ENCODE measurements at regions not wholly inside any gene's neighbourhood (a gene's known extent, or its start where the extent isn't known, plus 50 kb on each side); places are given as distances from the start of the nearest gene placed in this dataset.

DNA sequence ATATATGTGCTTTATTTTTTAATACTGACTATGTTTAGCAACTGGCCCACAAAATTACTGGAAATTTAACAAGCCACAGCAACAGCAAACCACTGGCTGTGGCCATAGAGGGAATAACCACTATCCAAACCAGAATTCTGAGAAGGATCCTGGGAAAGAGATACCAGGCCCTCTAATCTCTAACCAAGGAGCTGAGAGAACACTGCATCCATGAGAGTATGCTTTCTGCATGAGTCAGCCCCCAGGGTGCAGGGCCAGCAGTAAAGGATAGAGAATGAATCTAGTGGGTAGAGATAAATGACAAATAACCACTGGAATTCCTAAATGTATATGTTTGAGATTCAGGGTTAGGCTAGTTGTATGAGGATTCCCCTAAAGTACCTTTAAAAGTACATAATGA is 221.8 kb downstream of the KIT start:
- Histone ChIP-seq H3K36me3 (ENCODE audit: control insufficient read depth, insufficient read depth, low read length) (no peaks in the 10 kb centered on the region), H3K4me3 (ENCODE audit: low read depth, low read length) (no peak overlapping the region), H3K4me1 (no peaks in the 10 kb centered on the region), H3K9me3 (no peaks in the 10 kb centered on the region), H3K27me3 (replicated peaks; ENCODE audit: control insufficient read depth, insufficient read depth, low read length) (no peaks in the 10 kb centered on the region)
- TF ChIP-seq, protein P1, sequence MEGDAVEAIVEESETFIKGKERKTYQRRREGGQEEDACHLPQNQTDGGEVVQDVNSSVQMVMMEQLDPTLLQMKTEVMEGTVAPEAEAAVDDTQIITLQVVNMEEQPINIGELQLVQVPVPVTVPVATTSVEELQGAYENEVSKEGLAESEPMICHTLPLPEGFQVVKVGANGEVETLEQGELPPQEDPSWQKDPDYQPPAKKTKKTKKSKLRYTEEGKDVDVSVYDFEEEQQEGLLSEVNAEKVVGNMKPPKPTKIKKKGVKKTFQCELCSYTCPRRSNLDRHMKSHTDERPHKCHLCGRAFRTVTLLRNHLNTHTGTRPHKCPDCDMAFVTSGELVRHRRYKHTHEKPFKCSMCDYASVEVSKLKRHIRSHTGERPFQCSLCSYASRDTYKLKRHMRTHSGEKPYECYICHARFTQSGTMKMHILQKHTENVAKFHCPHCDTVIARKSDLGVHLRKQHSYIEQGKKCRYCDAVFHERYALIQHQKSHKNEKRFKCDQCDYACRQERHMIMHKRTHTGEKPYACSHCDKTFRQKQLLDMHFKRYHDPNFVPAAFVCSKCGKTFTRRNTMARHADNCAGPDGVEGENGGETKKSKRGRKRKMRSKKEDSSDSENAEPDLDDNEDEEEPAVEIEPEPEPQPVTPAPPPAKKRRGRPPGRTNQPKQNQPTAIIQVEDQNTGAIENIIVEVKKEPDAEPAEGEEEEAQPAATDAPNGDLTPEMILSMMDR (IDR thresholded peaks at IDR 0.05; ENCODE audit: insufficient read depth in 1 of 2, low read depth in 1 of 2, low read length in 1 of 2, severe bottlenecking in 1 of 2, unreplicated experiment in 1 of 2) = no peak
- Mint-ChIP-seq H3K27ac (ENCODE audit: unreplicated experiment) (no peak overlapping the region), H3K9me3 (ENCODE audit: unreplicated experiment) (no peaks in the 10 kb centered on the region), H3K4me3 (ENCODE audit: unreplicated experiment) (no peak overlapping the region), H3K27me3 (ENCODE audit: insufficient read depth, unreplicated experiment) (peaks cover 20% of the 10 kb centered on the region), H3K4me1 (ENCODE audit: low read depth, unreplicated experiment) (no peaks in the 10 kb centered on the region), H3K36me3 (ENCODE audit: insufficient read depth, unreplicated experiment) (no peaks in the 10 kb centered on the region)
- DNase-seq = no peak
- POLR2A ChIA-PET = no interaction called here
- CTCF ChIA-PET = no interaction called here
- BruUV-seq (replicated peaks) = no TSS peak
- intact Hi-C loops (cut with micrococcal nuclease; ENCODE audit: unreplicated experiment) = no loop called here

DNA sequence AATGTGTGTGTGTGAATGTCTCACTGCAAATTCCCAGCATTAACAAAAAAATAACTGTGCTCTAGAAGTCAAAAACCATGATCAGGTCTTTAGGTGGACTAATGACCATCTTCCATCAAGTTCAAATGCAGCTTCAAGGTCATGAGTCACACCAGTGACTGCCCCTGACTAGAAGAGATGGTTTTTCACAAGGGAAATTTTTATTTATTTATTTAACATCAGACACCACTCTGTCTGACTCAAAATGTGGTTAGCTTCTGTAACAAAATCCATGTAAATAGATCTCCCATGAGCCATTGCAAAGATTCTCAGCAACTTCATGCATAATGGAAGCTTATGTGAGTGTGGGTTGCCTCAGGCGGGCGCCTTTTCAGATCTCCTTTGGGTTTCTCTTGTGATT is 219.2 kb downstream of the KIT start:
- POLR2A ChIA-PET = no interaction called here
- CTCF ChIA-PET = no interaction called here
- no peaks in the 10 kb centered on the region for H3K36me3 Mint-ChIP-seq (ENCODE audit: insufficient read depth, unreplicated experiment)
- no peaks in the 10 kb centered on the region for H3K9me3 ChIP-seq
- H3K27ac Mint-ChIP-seq (ENCODE audit: unreplicated experiment) = no peak overlapping the region
- H3K9me3 Mint-ChIP-seq (ENCODE audit: unreplicated experiment) = no peaks in the 10 kb centered on the region
- no peaks in the 10 kb centered on the region for H3K27me3 ChIP-seq (replicated peaks; ENCODE audit: control insufficient read depth, insufficient read depth, low read length)
- H3K27me3 Mint-ChIP-seq (ENCODE audit: insufficient read depth, unreplicated experiment) = peaks cover 12% of the 10 kb centered on the region
- H3K4me1 Mint-ChIP-seq (ENCODE audit: low read depth, unreplicated experiment) = no peaks in the 10 kb centered on the region
- H3K4me3 Mint-ChIP-seq (ENCODE audit: unreplicated experiment) = no peak overlapping the region
- TF ChIP-seq, protein P1 (IDR thresholded peaks at IDR 0.05; ENCODE audit: insufficient read depth in 1 of 2, low read depth in 1 of 2, low read length in 1 of 2, severe bottlenecking in 1 of 2, unreplicated experiment in 1 of 2) = no peak
- DNase-seq = no peak
- BruUV-seq (replicated peaks) = no TSS peak
- H3K36me3 ChIP-seq (ENCODE audit: control insufficient read depth, insufficient read depth, low read length) = no peaks in the 10 kb centered on the region
- intact Hi-C loops (cut with micrococcal nuclease; ENCODE audit: unreplicated experiment) = no loop called here
- no peak overlapping the region for H3K4me3 ChIP-seq (ENCODE audit: low read depth, low read length)
- H3K4me1 ChIP-seq = no peaks in the 10 kb centered on the region

DNA sequence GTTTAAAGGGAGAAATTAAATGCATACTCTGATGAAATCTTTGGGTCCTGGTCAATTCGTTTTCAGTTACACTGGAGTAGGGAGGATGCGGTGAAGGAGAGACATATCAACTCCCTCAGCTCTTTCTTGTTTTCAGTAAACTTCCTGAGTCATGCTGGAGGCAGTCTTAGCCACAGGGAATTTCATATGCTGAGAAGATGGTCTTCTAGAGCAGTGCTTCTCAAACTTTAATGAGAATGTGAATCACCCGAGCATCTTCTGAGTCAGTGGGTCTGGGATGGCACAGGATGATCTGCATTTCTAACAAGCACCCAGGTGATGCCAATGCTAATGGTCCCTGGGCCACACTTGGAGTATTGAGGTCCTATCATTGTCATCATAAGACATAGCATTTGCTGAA is 214.5 kb downstream of the KIT start:
- DNase-seq = no peak
- Histone ChIP-seq H3K36me3 (ENCODE audit: control insufficient read depth, insufficient read depth, low read length) (no peaks in the 10 kb centered on the region), H3K9me3 (no peaks in the 10 kb centered on the region; the same call in 1 of the 2 replicates), H3K4me1 (no peaks in the 10 kb centered on the region), H3K27me3 (replicated peaks; ENCODE audit: control insufficient read depth, insufficient read depth, low read length) (no peaks in the 10 kb centered on the region), H3K4me3 (ENCODE audit: low read depth, low read length) (no peak overlapping the region)
- H3K4me1 Mint-ChIP-seq (ENCODE audit: low read depth, unreplicated experiment) = no peaks in the 10 kb centered on the region
- intact Hi-C loops (cut with micrococcal nuclease; ENCODE audit: unreplicated experiment) = no loop called here
- H3K36me3 Mint-ChIP-seq (ENCODE audit: insufficient read depth, unreplicated experiment) = no peaks in the 10 kb centered on the region
- ChIA-PET POLR2A (no interaction called here), CTCF (no interaction called here)
- H3K9me3 Mint-ChIP-seq (ENCODE audit: unreplicated experiment) = no peaks in the 10 kb centered on the region
- no TSS peak for BruUV-seq (replicated peaks)
- TF ChIP-seq, protein P1 (IDR thresholded peaks at IDR 0.05; ENCODE audit: insufficient read depth in 1 of 2, low read depth in 1 of 2, low read length in 1 of 2, severe bottlenecking in 1 of 2, unreplicated experiment in 1 of 2) = no peak
- no peak overlapping the region for H3K27ac Mint-ChIP-seq (ENCODE audit: unreplicated experiment)
- H3K4me3 Mint-ChIP-seq (ENCODE audit: unreplicated experiment) = no peak overlapping the region
- peaks cover 9% of the 10 kb centered on the region for H3K27me3 Mint-ChIP-seq (ENCODE audit: insufficient read depth, unreplicated experiment)

Data from Caco-2 (cell line).